ENCODE measurements at regions not wholly inside any gene's neighbourhood (a gene's known extent, or its start where the extent isn't known, plus 50 kb on each side); places are given as distances from the start of the nearest gene placed in this dataset.

DNA sequence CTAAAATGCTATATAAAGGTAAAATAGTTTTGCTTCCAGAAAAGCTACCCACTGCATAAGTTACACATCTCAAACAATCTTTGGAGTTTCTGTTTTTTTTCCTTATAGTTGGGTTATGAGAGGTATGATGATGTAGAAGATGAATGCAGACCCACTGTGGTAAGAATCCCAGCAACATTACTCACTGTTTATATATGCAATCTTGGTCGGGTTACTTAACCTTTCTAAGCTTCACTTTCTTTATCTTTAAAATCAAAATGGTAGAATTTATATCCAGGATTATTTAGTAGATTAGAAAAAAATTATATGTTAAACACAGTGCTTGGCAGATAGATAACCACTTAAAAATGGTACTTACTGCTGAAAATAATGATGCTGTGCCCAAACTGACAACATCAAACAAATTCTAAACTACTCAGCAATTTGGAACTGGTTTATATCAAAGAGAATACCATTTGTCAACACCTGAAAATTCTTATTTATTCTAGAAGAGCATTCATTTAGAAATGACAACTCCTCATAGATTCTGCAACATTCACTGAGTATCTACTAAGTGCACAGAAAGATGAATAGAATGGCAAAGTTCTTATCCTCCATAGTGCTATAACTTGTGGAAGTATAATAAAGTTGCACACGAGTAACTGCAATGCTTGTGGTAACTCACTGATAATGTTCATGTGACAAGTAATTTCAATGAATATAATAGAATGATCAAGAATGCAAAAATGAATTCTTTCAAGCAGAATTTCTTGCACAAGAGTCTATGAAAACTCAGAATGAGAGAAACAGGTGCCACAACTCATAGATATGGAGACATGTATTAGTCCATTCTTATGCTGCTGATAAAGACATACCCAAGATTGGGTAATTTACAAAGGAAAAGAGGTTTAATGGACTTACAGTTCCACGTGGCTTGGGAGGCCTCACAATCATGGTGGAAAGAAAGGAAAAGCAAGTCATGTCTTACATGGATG, 129.0 kb upstream of the SLC7A14 start:
- intact Hi-C loops (cut with DNase I; ENCODE audit: low total_unique reads): no loop called here
- DNase-seq: no peak

DNA sequence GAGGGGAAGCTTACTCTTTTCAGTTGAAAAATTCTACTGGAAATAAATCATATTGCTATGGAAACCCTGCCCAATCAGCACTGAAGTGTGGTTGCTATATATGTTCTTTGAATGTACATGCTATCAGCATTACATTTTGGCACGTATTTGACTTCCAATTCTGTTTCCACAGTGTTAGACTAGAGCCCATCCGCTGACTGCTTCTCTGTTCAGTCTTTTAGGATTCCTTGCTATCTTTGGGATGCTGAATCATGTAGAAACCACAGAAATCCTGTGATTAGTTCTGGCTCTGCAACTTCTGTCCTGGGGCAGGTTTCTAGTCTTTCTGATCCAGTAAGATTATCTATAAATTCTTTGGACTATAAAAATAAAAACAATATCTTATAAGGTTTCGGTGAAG, 128.2 kb upstream of the SLC7A14 start:
- intact Hi-C loops (cut with DNase I; ENCODE audit: low total_unique reads): no loop called here

More for the DNA sequence above, 129.0 kb upstream of the SLC7A14 start:
- TF ChIP-seq, protein P1, sequence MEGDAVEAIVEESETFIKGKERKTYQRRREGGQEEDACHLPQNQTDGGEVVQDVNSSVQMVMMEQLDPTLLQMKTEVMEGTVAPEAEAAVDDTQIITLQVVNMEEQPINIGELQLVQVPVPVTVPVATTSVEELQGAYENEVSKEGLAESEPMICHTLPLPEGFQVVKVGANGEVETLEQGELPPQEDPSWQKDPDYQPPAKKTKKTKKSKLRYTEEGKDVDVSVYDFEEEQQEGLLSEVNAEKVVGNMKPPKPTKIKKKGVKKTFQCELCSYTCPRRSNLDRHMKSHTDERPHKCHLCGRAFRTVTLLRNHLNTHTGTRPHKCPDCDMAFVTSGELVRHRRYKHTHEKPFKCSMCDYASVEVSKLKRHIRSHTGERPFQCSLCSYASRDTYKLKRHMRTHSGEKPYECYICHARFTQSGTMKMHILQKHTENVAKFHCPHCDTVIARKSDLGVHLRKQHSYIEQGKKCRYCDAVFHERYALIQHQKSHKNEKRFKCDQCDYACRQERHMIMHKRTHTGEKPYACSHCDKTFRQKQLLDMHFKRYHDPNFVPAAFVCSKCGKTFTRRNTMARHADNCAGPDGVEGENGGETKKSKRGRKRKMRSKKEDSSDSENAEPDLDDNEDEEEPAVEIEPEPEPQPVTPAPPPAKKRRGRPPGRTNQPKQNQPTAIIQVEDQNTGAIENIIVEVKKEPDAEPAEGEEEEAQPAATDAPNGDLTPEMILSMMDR (IDR thresholded peaks at IDR 0.05): no peak
- H3K36me3 ChIP-seq: no peaks in the 10 kb centered on the region
- H3K4me3 ChIP-seq: no peak overlapping the region
- H3K27ac ChIP-seq: no peak overlapping the region
- no peaks in the 10 kb centered on the region for H3K27me3 ChIP-seq
- H3K4me1 ChIP-seq: no peaks in the 10 kb centered on the region
- H3K9me3 ChIP-seq: peaks cover under 1 to 4% (median 1%) of the 10 kb centered on the region in 3 donors

DNA sequence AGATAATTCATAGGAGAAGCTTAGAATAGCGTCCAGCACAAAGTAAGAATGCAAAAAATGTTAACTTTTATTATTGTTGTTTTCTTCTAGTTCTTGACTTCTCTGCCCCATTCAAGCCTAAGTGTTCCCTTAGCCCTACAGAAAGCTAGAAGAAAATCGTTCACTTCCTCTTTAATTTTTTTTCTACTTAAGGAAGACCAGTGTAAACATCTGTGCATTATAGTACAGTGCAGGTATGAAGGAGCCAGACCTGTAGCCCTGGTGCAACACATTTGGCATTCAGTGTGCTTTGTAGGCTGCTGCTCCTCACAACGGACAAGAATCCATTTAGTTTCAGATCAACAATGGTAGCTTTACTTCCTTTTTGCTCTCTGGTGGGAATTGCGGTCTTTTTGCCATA, 127.8 kb upstream of the SLC7A14 start:
- intact Hi-C loops (cut with DNase I; ENCODE audit: low total_unique reads): no loop called here
- H3K4me3 ChIP-seq: no peak overlapping the region
- no peak overlapping the region for H3K27ac ChIP-seq
- TF ChIP-seq, protein P1 (IDR thresholded peaks at IDR 0.05): no peak
- no peaks in the 10 kb centered on the region for H3K4me1 ChIP-seq
- DNase-seq: no peak
- peaks cover 4 to 14% (median 10%) of the 10 kb centered on the region in 3 donors for H3K9me3 ChIP-seq
- H3K36me3 ChIP-seq: no peaks in the 10 kb centered on the region
- H3K27me3 ChIP-seq: no peaks in the 10 kb centered on the region

More for the DNA sequence above, 128.2 kb upstream of the SLC7A14 start:
- DNase-seq: no peak
- Histone ChIP-seq H3K4me3 (no peak overlapping the region), H3K27ac (no peak overlapping the region), H3K36me3 (no peaks in the 10 kb centered on the region), H3K9me3 (peaks cover 4 to 11% (median 9%) of the 10 kb centered on the region in 3 donors), H3K4me1 (no peaks in the 10 kb centered on the region), H3K27me3 (no peaks in the 10 kb centered on the region)
- TF ChIP-seq, protein P1 (IDR thresholded peaks at IDR 0.05): no peak

DNA sequence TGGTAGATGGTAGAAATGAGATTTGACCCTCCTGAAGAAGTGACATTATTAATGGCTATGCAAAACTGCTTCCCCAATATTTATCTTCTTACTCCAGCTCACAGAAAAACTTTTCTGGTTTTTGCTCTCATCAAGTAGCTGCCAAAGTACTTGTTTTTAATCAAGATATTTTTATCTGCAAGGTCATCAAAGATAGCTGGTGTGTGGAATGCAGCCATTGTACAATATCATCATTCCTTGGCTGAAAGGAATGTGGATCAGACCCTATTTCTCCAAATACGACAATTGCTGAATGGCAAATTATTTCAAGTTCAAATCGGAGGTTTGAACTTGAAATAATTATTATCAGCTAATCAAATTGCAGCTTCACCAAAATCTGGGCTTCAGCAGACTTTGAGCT, 126.9 kb upstream of the SLC7A14 start:
- H3K36me3 ChIP-seq: no peaks in the 10 kb centered on the region
- peaks cover 4 to 14% (median 10%) of the 10 kb centered on the region in 3 donors for H3K9me3 ChIP-seq
- H3K4me3 ChIP-seq: no peak overlapping the region
- TF ChIP-seq, protein P1 (IDR thresholded peaks at IDR 0.05): no peak
- no peaks in the 10 kb centered on the region for H3K27me3 ChIP-seq
- no peak overlapping the region for H3K27ac ChIP-seq
- no peaks in the 10 kb centered on the region for H3K4me1 ChIP-seq
- intact Hi-C loops (cut with DNase I; ENCODE audit: low total_unique reads): no loop called here
- no peak for DNase-seq

DNA sequence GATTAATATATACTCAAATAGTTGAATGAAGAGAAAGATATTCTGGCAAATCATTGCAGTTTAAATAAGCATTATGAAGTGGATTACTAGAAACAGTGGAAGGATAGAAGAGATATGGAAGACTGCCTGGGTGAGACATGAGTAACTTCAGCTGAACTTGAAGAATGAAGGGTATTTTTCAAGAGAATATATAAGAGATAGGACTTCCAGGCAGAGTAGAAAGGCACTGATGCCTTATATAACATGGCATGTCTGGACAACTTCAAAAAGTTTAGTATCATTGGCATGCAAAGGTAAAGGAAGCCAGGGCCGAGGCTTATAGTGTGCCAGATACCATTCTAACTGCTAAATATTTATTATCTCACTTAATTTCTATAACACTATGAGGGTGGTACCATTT, 126.5 kb upstream of the SLC7A14 start:
- intact Hi-C loops (cut with DNase I; ENCODE audit: low total_unique reads): no loop called here
- Histone ChIP-seq H3K27ac (no peak overlapping the region), H3K4me1 (no peaks in the 10 kb centered on the region), H3K4me3 (no peak overlapping the region), H3K36me3 (no peaks in the 10 kb centered on the region), H3K27me3 (no peaks in the 10 kb centered on the region), H3K9me3 (peaks cover 4 to 14% (median 10%) of the 10 kb centered on the region in 3 donors)
- TF ChIP-seq, protein P1 (IDR thresholded peaks at IDR 0.05): no peak
- no peak for DNase-seq

Data from tibial artery (tissue), 4 donors.